IMR-90 (cell line): ENCODE measurements at regions not wholly inside any gene's neighbourhood (a gene's known extent, or its start where the extent isn't known, plus 50 kb on each side); places are given as distances from the start of the nearest gene placed in this dataset.

Source experiments
- ATAC-seq: fragments of 200-7000 bp; cut with Tn5 transposase; 2 replicates; pipeline ENCODE4 v1.9.1; 2020; ENCODE audit warnings: low read depth, mild to moderate bottlenecking, moderate library complexity
- BruUV-seq: library from RNA; stranded (reverse); fragments of 400-500 nt; replicated peaks from 2 replicates; lab custom pipeline; 2021; lab: Mats Ljungman, UMichigan
- CTCF ChIA-PET: fragments of 300-600 bp; formaldehyde crosslinking; extraction: SDS; loops from one replicate; lab custom pipeline; 2021; ENCODE audit warnings: antibody characterized with exemption; lab: Yijun Ruan, JAX
- POLR2A ChIA-PET: fragments of 300-600 bp; sonication (Branson Sonifier 250); formaldehyde crosslinking; loops from one replicate; lab custom pipeline; 2022; ENCODE audit warnings: antibody characterized with exemption; ENCODE audit not compliant: unreplicated experiment; lab: Charles Lee
- DNase-seq: peaks from one replicate; pipeline ENCODE4 v3.0.0; 2013
- H2AFZ ChIP-seq: replicated peaks from 2 replicates; pipeline ENCODE3; 2013; ENCODE audit warnings: low read length, mild to moderate bottlenecking; ENCODE audit not compliant: poor library complexity
- H2AK5ac ChIP-seq: 2 replicates; pipeline ENCODE4 v1.6.1; 2013; ENCODE audit warnings: low read depth, low read length, inconsistent platforms
- H2AK9ac ChIP-seq: replicated peaks from 2 replicates; pipeline ENCODE3; 2013; ENCODE audit warnings: mild to moderate bottlenecking, low read depth, low read length, moderate library complexity; ENCODE audit not compliant: poor library complexity
- H2BK120ac ChIP-seq: 2 replicates; pipeline ENCODE4 v1.6.1; 2013; ENCODE audit warnings: low read depth, low read length, inconsistent platforms
- H2BK15ac ChIP-seq: 3 replicates; pipeline ENCODE4 v1.6.1; 2013; ENCODE audit warnings: low read depth, low read length, inconsistent platforms
- H2BK20ac ChIP-seq: 2 replicates; pipeline ENCODE4 v1.6.1; 2013; ENCODE audit warnings: low read depth, mild to moderate bottlenecking, inconsistent platforms, low read length, moderate library complexity
- H2BK5ac ChIP-seq: 2 replicates; pipeline ENCODE4 v1.6.1; 2013; ENCODE audit warnings: mild to moderate bottlenecking, low read depth, low read length, inconsistent platforms; ENCODE audit not compliant: poor library complexity, severe bottlenecking
- H3K14ac ChIP-seq: replicated peaks from 2 replicates; pipeline ENCODE4 v1.6.1; 2013; ENCODE audit warnings: low read depth, low read length, inconsistent platforms
- H3K18ac ChIP-seq: 2 replicates; pipeline ENCODE4 v1.6.1; 2013; ENCODE audit warnings: low read depth, low read length, control low read depth
- H3K23ac ChIP-seq: 2 replicates; pipeline ENCODE4 v1.6.1; 2013; ENCODE audit warnings: low read depth, low read length, inconsistent platforms
- H3K27ac ChIP-seq: 2 replicates; pipeline ENCODE4 v1.5.1; 2013; ENCODE audit warnings: mild to moderate bottlenecking, control low read depth, low read length; ENCODE audit not compliant: insufficient read depth
- H3K27me3 ChIP-seq: 2 replicates; pipeline ENCODE4 v1.6.1; 2013; ENCODE audit warnings: low read length; ENCODE audit not compliant: control insufficient read depth, insufficient read depth
- H3K36me3 ChIP-seq: 2 replicates; pipeline ENCODE4 v1.6.1; 2013; ENCODE audit warnings: low read length, mixed read lengths; ENCODE audit not compliant: control insufficient read depth, insufficient read depth
- H3K4ac ChIP-seq: 2 replicates; pipeline ENCODE4 v1.6.1; 2013; ENCODE audit warnings: low read depth, low read length, inconsistent platforms
- H3K4me1 ChIP-seq: 2 replicates; pipeline ENCODE4 v1.6.1; 2013; ENCODE audit warnings: low read length, mixed read lengths; ENCODE audit not compliant: control insufficient read depth, insufficient read depth
- H3K4me2 ChIP-seq: 2 replicates; pipeline ENCODE4 v1.6.1; 2013; ENCODE audit warnings: low read depth, mild to moderate bottlenecking, control low read depth, low read length, moderate library complexity
- H3K4me3 ChIP-seq: 2 replicates; pipeline ENCODE4 v1.5.1; 2013; ENCODE audit warnings: low read depth, mild to moderate bottlenecking, control low read depth, low read length, moderate library complexity; ENCODE audit not compliant: insufficient read depth
- H3K56ac ChIP-seq: 2 replicates; pipeline ENCODE4 v1.6.1; 2013; ENCODE audit warnings: low read length, inconsistent platforms; ENCODE audit not compliant: insufficient read depth; ENCODE audit errors: extremely low read depth
- H3K79me1 ChIP-seq, 2 experiments: 2 replicates each; pipeline ENCODE4 v1.6.1; 2013; ENCODE audit warnings: low read length in 2 of 2, inconsistent platforms in 1 of 2, low read depth in 1 of 2
- H3K9ac ChIP-seq: 2 replicates; pipeline ENCODE4 v1.6.1; 2013; ENCODE audit warnings: low read depth, low read length, control low read depth
- H3K9me1 ChIP-seq: 2 replicates; pipeline ENCODE4 v1.6.1; 2013; ENCODE audit warnings: low read length, inconsistent platforms; ENCODE audit not compliant: insufficient read depth
- H3K9me3 ChIP-seq: 2 replicates; pipeline ENCODE4 v1.6.1; 2013; ENCODE audit warnings: low read length; ENCODE audit not compliant: control insufficient read depth, insufficient read depth
- H4K20me1 ChIP-seq: 2 replicates; pipeline ENCODE4 v1.6.1; 2013; ENCODE audit warnings: low read length, inconsistent platforms; ENCODE audit not compliant: insufficient read depth
- H4K5ac ChIP-seq: 2 replicates; pipeline ENCODE4 v1.6.1; 2013; ENCODE audit warnings: mild to moderate bottlenecking, low read depth, low read length, control low read depth
- H4K8ac ChIP-seq, 2 experiments: 2 replicates each; pipeline ENCODE4 v1.6.1; 2013; ENCODE audit warnings: low read depth in 2 of 2, low read length in 2 of 2, control low read depth in 1 of 2, inconsistent platforms in 1 of 2
- H4K91ac ChIP-seq: 2 replicates; pipeline ENCODE4 v1.6.1; 2013; ENCODE audit warnings: low read depth, low read length, inconsistent platforms; ENCODE audit not compliant: insufficient read depth
- BHLHE40 ChIP-seq: fragments of 150-350 bp; IDR thresholded peaks from 2 replicates; pipeline ENCODE4 v1.6.1; 2016; ENCODE audit warnings: mild to moderate bottlenecking, low read depth, low read length
- CEBPB ChIP-seq: IDR thresholded peaks from 2 replicates; pipeline ENCODE4 v1.6.1; 2012; ENCODE audit warnings: low read depth, low read length, improper control_type of control experiment
- FOS ChIP-seq: fragments of 150-350 bp; IDR thresholded peaks from 2 replicates; pipeline ENCODE4 v1.6.1; 2016; ENCODE audit warnings: low read depth, low read length
- MAZ ChIP-seq: IDR thresholded peaks from 2 replicates; pipeline ENCODE4 v1.6.1; 2012; ENCODE audit warnings: low read depth, mild to moderate bottlenecking, low read length, improper control_type of control experiment, moderate library complexity, borderline replicate concordance
- MXI1 ChIP-seq: IDR thresholded peaks from 2 replicates; pipeline ENCODE4 v1.6.1; 2012; ENCODE audit warnings: low read depth, mild to moderate bottlenecking, low read length, moderate library complexity, borderline replicate concordance
- POLR2A ChIP-seq: IDR thresholded peaks from 2 replicates; pipeline ENCODE4 v1.6.1; 2012; ENCODE audit warnings: mild to moderate bottlenecking, low read depth, low read length
- RCOR1 ChIP-seq: IDR thresholded peaks from 2 replicates; pipeline ENCODE4 v1.6.1; 2012; ENCODE audit warnings: mild to moderate bottlenecking, low read length, improper control_type of control experiment; ENCODE audit not compliant: insufficient replicate concordance
- RFX5 ChIP-seq: IDR thresholded peaks from 2 replicates; pipeline ENCODE4 v1.8.0; 2012; ENCODE audit warnings: low read depth, mild to moderate bottlenecking, low read length, moderate library complexity
- SMC3 ChIP-seq: fragments of 150-350 bp; IDR thresholded peaks from 2 replicates; pipeline ENCODE4 v1.6.1; 2016; ENCODE audit warnings: low read depth, mild to moderate bottlenecking, antibody characterized with exemption, low read length, moderate library complexity
- WGBS, 2 experiments: methylation state at CpG; one replicate each; pipeline versions ENCODE4 v1.1.5 to v1.1.7; 2013; ENCODE audit warnings: missing lambda C conversion rate in 2 of 2; ENCODE audit not compliant: insufficient read length in 1 of 2; ENCODE audit errors: extremely low coverage in 2 of 2; 5-methylcytosine and 5-hydroxymethylcytosine counted together
- dilution Hi-C: fragments of 300-500 bp; cut with HindIII; formaldehyde crosslinking; loops from one replicate; pipeline ENCODE4 v1.14.3; 2018; ENCODE audit warnings: low sequenced_read_pairs; ENCODE audit not compliant: unreplicated experiment
- in situ Hi-C: fragments of 300-500 bp; cut with MboI; formaldehyde crosslinking; loops from 3 replicates; pipeline ENCODE4 v1.14.3; 2019; ENCODE audit warnings: low sequenced_read_pairs, inconsistent platforms, mixed read lengths
- intact Hi-C: fragments of 100-400 bp; cut with micrococcal nuclease; formaldehyde crosslinking; loops from 2 replicates; pipeline ENCODE4 v1.10.0; 2022
- TF ChIP-seq, protein P1 (sequence below): fragments of 150-350 bp; IDR thresholded peaks from 2 replicates; pipeline ENCODE4 v1.6.1; 2016; ENCODE audit warnings: low read depth, mild to moderate bottlenecking, low read length, moderate library complexity, borderline replicate concordance
- TF ChIP-seq, protein P2 (sequence below): fragments of 150-350 bp; IDR thresholded peaks from 2 replicates; pipeline ENCODE4 v1.6.1; 2017; ENCODE audit warnings: mild to moderate bottlenecking, antibody characterized with exemption, low read length, low read depth

DNA sequence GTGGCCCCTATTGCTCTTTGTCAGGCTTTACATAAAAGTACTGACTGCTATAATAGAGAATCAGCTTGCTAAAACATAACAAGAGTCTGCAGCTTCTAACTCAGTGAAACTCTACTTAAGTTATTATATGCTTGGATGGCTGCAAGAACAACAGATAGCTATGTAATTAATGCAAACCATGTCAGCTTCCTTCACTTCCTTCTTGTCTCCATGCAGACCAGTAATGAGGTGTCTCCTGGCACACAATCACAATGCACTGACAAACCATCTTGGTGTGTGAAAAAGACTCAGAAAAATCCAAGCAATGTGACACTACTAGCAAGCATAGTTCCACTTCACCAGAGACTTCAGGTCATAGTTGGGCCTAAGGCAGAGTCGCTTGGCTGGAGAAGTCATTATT is 2068.9 kb upstream of the PIK3C3 start:
- in situ Hi-C loops, result no loop called here
- Histone ChIP-seq H3K4ac (no peak overlapping the region), H3K79me1 (no peaks in the 10 kb centered on the region), H3K27ac (no peak overlapping the region), H3K36me3 (no peaks in the 10 kb centered on the region), H4K8ac (no peak overlapping the region), H3K27me3 (no peaks in the 10 kb centered on the region), H3K4me1 (no peaks in the 10 kb centered on the region), H2AFZ (no peak overlapping the region), H3K56ac (no peak overlapping the region), H2AK5ac (no peak overlapping the region), H3K9ac (no peak overlapping the region), H3K14ac (no peak overlapping the region), H2BK20ac (no peak overlapping the region), H4K20me1 (no peaks in the 10 kb centered on the region), H3K18ac (no peak overlapping the region), H3K9me1 (no peaks in the 10 kb centered on the region), H3K4me2 (no peak overlapping the region), H3K4me3 (no peak overlapping the region), H3K9me3 (no peaks in the 10 kb centered on the region), H3K23ac (no peak overlapping the region), H2AK9ac (no peak overlapping the region), H4K91ac (no peak overlapping the region), H2BK15ac (no peak overlapping the region), H2BK5ac (no peak overlapping the region), H4K5ac (no peak overlapping the region), H2BK120ac (no peak overlapping the region)
- ATAC-seq (no peak), DNase-seq (no peak)
- intact Hi-C loops, result no loop called here
- TF ChIP-seq RCOR1 (no peak), POLR2A (no peak), SMC3 (no peak), FOS (no peak), BHLHE40 (no peak), CEBPB (no peak), MAZ (no peak), MXI1 (no peak), RFX5 (no peak)
- TF ChIP-seq, protein P1, sequence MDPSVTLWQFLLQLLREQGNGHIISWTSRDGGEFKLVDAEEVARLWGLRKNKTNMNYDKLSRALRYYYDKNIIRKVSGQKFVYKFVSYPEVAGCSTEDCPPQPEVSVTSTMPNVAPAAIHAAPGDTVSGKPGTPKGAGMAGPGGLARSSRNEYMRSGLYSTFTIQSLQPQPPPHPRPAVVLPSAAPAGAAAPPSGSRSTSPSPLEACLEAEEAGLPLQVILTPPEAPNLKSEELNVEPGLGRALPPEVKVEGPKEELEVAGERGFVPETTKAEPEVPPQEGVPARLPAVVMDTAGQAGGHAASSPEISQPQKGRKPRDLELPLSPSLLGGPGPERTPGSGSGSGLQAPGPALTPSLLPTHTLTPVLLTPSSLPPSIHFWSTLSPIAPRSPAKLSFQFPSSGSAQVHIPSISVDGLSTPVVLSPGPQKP, result no peak
- TF ChIP-seq, protein P2, sequence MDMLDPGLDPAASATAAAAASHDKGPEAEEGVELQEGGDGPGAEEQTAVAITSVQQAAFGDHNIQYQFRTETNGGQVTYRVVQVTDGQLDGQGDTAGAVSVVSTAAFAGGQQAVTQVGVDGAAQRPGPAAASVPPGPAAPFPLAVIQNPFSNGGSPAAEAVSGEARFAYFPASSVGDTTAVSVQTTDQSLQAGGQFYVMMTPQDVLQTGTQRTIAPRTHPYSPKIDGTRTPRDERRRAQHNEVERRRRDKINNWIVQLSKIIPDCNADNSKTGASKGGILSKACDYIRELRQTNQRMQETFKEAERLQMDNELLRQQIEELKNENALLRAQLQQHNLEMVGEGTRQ, result no peak
- CTCF ChIA-PET, result no interaction called here
- POLR2A ChIA-PET, result no interaction called here
- no TSS peak for BruUV-seq
- dilution Hi-C loops, result no loop called here
- no CpG with 5 or more reads among the region's 1 CpG for WGBS, 2 experiments
